HEK293 (cell line): ENCODE measurements at regions not wholly inside any gene's neighbourhood (a gene's known extent, or its start where the extent isn't known, plus 50 kb on each side); places are given as distances from the start of the nearest gene placed in this dataset.

ENCODE experiments used
- AEBP2 ChIP-seq: fragments of 450-650 bp; formaldehyde crosslinking; IDR thresholded peaks from 2 replicates; pipeline ENCODE4 v1.5.1; 2016; ENCODE audit warnings: missing biosample characterization, missing genetic modification characterization, borderline replicate concordance
- CTCF ChIP-seq: fragments of 450-650 bp; formaldehyde crosslinking; IDR thresholded peaks from 2 replicates; pipeline ENCODE4 v1.5.1; 2016; ENCODE audit warnings: missing biosample characterization, missing genetic modification characterization
- HIC1 ChIP-seq: fragments of 450-650 bp; formaldehyde crosslinking; IDR thresholded peaks from 2 replicates; pipeline ENCODE4 v1.5.1; 2016; ENCODE audit warnings: missing biosample characterization, missing genetic modification characterization
- ZNF146 ChIP-seq: fragments of 450-650 bp; formaldehyde crosslinking; IDR thresholded peaks from 2 replicates; pipeline ENCODE4 v1.5.1; 2016; ENCODE audit warnings: missing biosample characterization, missing genetic modification characterization
- ZNF274 ChIP-seq, 2 experiments: fragments of 200-500 bp in 1 of 2; fragments of 450-650 bp in 1 of 2; sonication (Bioruptor generic) in 1 of 2; formaldehyde crosslinking in 1 of 2; IDR thresholded peaks; 2 replicates each; pipeline versions ENCODE4 v1.5.1 to v1.6.1; 2014 to 2016; ENCODE audit warnings: borderline replicate concordance in 1 of 2, inconsistent platforms in 1 of 2, low read length in 1 of 2, missing biosample characterization in 1 of 2, missing genetic modification characterization in 1 of 2
- ZNF501 ChIP-seq: fragments of 450-650 bp; formaldehyde crosslinking; IDR thresholded peaks from 2 replicates; pipeline ENCODE4 v1.5.1; 2016; ENCODE audit warnings: missing biosample characterization, missing genetic modification characterization
- ZNF549 ChIP-seq: fragments of 450-650 bp; IDR thresholded peaks from 2 replicates; pipeline ENCODE4 v1.5.1; 2018; ENCODE audit warnings: missing biosample characterization, missing genetic modification characterization, mild to moderate bottlenecking, inconsistent platforms, moderate library complexity
- ZNF639 ChIP-seq: fragments of 450-650 bp; formaldehyde crosslinking; IDR thresholded peaks from 2 replicates; pipeline ENCODE4 v1.5.1; 2016; ENCODE audit warnings: missing biosample characterization, missing genetic modification characterization
- ZNF654 ChIP-seq: fragments of 450-650 bp; formaldehyde crosslinking; IDR thresholded peaks from 2 replicates; pipeline ENCODE4 v1.5.1; 2016; ENCODE audit warnings: low read depth, missing biosample characterization, missing genetic modification characterization
- ZNF707 ChIP-seq: fragments of 450-650 bp; formaldehyde crosslinking; IDR thresholded peaks from 2 replicates; pipeline ENCODE4 v1.5.1; 2016; ENCODE audit warnings: missing biosample characterization, missing genetic modification characterization
- ZNF76 ChIP-seq: fragments of 450-650 bp; formaldehyde crosslinking; IDR thresholded peaks from 2 replicates; pipeline ENCODE4; 2016; ENCODE audit warnings: low read depth, missing biosample characterization, missing genetic modification characterization, borderline replicate concordance
- ZNF837 ChIP-seq: fragments of 450-650 bp; formaldehyde crosslinking; IDR thresholded peaks from 2 replicates; pipeline ENCODE4 v1.5.1; 2016; ENCODE audit warnings: missing biosample characterization, missing genetic modification characterization
- ZSCAN4 ChIP-seq: fragments of 450-650 bp; formaldehyde crosslinking; IDR thresholded peaks from 2 replicates; pipeline ENCODE4 v1.5.1; 2017; ENCODE audit warnings: missing biosample characterization, missing genetic modification characterization

- TF ChIP-seq CTCF (tag by site-specific recombination) (no peak), ZNF707 (tag by site-specific recombination) (no peak), ZNF274 (IDR thresholded peaks at IDR 0.05; ENCODE audit: low read length) (no peak), ZNF274 (tag by site-specific recombination; IDR thresholded peaks at IDR 0.05; ENCODE audit: borderline replicate concordance) (no peak), ZNF549 (tag by site-specific recombination) (no peak), ZNF76 (tag by site-specific recombination) (no peak), HIC1 (tag by site-specific recombination) (no peak), AEBP2 (tag by site-specific recombination) (no peak), ZNF146 (tag by site-specific recombination) (no peak), ZNF501 (tag by site-specific recombination) (no peak), ZNF654 (tag by site-specific recombination) (no peak), ZNF639 (no peak), ZSCAN4 (tag by site-specific recombination) (no peak), ZNF837 (tag by site-specific recombination) (no peak)
Observed at GRCh38 chr5:158203261-158203660, 344.3 kb upstream of the CLINT1 start.
